ENCODE measurements at regions not wholly inside any gene's neighbourhood (a gene's known extent, or its start where the extent isn't known, plus 50 kb on each side); places are given as distances from the start of the nearest gene placed in this dataset.
A peak's percentile ranks its signal among the peaks of the same experiment; 100 is the strongest.
"Not testable (repeated sequence)": the region's sequence is repeated elsewhere in the genome, so short reads cannot be mapped to it uniquely, and the experiment has no call there.

GRCh38 chr18:61637905-61638595, 254.8 kb downstream of the RNF152 start:
- H3K9me3 ChIP-seq (ENCODE audit: low read depth), result no peaks in the 10 kb centered on the region
- no peak for DNase-seq (ENCODE audit: low read depth in 1 of 2, low spot score in 1 of 2)
- no peaks in the 10 kb centered on the region for H3K36me3 ChIP-seq
- no peaks in the 10 kb centered on the region for H3K27me3 ChIP-seq
- H3K27ac ChIP-seq, result no peak overlapping the region
- no peak for TF ChIP-seq CTCF (IDR thresholded peaks at IDR 0.05; ENCODE audit: low read depth, low read length)
- peaks cover 11% of the 10 kb centered on the region for H3K4me1 ChIP-seq (ENCODE audit: low read depth)
- no peak overlapping the region for H3K4me3 ChIP-seq

GRCh38 chr18:61637319-61637718, 255.5 kb downstream of the RNF152 start:
- DNase-seq (ENCODE audit: low read depth in 1 of 2, low spot score in 1 of 2), result peak in 1 of 2 donors; percentile 53

GRCh38 chr18:61635901-61636528, 256.8 kb downstream of the RNF152 start:
- Histone ChIP-seq H3K36me3 (no peaks in the 10 kb centered on the region), H3K27me3 (no peaks in the 10 kb centered on the region), H3K27ac (no peak overlapping the region), H3K9me3 (ENCODE audit: low read depth) (no peaks in the 10 kb centered on the region), H3K4me3 (no peak overlapping the region), H3K4me1 (ENCODE audit: low read depth) (peaks cover 11% of the 10 kb centered on the region)
- DNase-seq (ENCODE audit: low read depth in 1 of 2, low spot score in 1 of 2), result peak; percentile 68 to 78
- peak; percentile 93 for TF ChIP-seq CTCF (IDR thresholded peaks at IDR 0.05; ENCODE audit: low read depth, low read length)

More at GRCh38 chr18:61637319-61637718, 255.5 kb downstream of the RNF152 start:
- Histone ChIP-seq H3K4me3 (no peak overlapping the region), H3K9me3 (ENCODE audit: low read depth) (no peaks in the 10 kb centered on the region), H3K27me3 (no peaks in the 10 kb centered on the region), H3K36me3 (no peaks in the 10 kb centered on the region), H3K4me1 (ENCODE audit: low read depth) (peaks cover 11% of the 10 kb centered on the region), H3K27ac (no peak overlapping the region)
- no peak for TF ChIP-seq CTCF (IDR thresholded peaks at IDR 0.05; ENCODE audit: low read depth, low read length)

- no peaks in the 10 kb centered on the region for H3K9me3 ChIP-seq (ENCODE audit: low read depth)
- no peaks in the 10 kb centered on the region for H3K27me3 ChIP-seq
- H3K36me3 ChIP-seq, result no peaks in the 10 kb centered on the region
- H3K4me3 ChIP-seq, result no peak overlapping the region
- no peaks in the 10 kb centered on the region for H3K4me1 ChIP-seq (ENCODE audit: low read depth)
- no peak overlapping the region for H3K27ac ChIP-seq
- no peak for TF ChIP-seq CTCF (IDR thresholded peaks at IDR 0.05; ENCODE audit: low read depth, low read length)
- no peak for DNase-seq (ENCODE audit: low read depth in 1 of 2, low spot score in 1 of 2)
Observed at GRCh38 chr18:61628085-61628484, 264.7 kb downstream of the RNF152 start.

- H3K4me1 ChIP-seq (ENCODE audit: low read depth); DNase-seq (ENCODE audit: low read depth in 1 of 2, low spot score in 1 of 2); H3K36me3 ChIP-seq: not testable (repeated sequence)
Observed at GRCh38 chr18:61624631-61625030, 268.2 kb downstream of the RNF152 start.

GRCh38 chr18:61619783-61620182, 273.0 kb downstream of the RNF152 start:
- Histone ChIP-seq H3K4me1 (ENCODE audit: low read depth) (no peaks in the 10 kb centered on the region), H3K27ac (no peak overlapping the region), H3K9me3 (ENCODE audit: low read depth) (no peaks in the 10 kb centered on the region), H3K4me3 (no peak overlapping the region), H3K27me3 (no peaks in the 10 kb centered on the region), H3K36me3 (no peaks in the 10 kb centered on the region)
- TF ChIP-seq CTCF (IDR thresholded peaks at IDR 0.05; ENCODE audit: low read depth, low read length), result no peak
- no peak for DNase-seq (ENCODE audit: low read depth in 1 of 2, low spot score in 1 of 2)

More at GRCh38 chr18:61624631-61625030, 268.2 kb downstream of the RNF152 start:
- H3K27me3 ChIP-seq; H3K27ac ChIP-seq; H3K9me3 ChIP-seq (ENCODE audit: low read depth); H3K4me3 ChIP-seq: not testable (repeated sequence)

Data from cardiac muscle cell (in vitro differentiated cells and primary cell).